Esophagus muscularis mucosa (tissue), 4 donors: ENCODE measurements at regions not wholly inside any gene's neighbourhood (a gene's known extent, or its start where the extent isn't known, plus 50 kb on each side); places are given as distances from the start of the nearest gene placed in this dataset.

Experiments
- DNase-seq: peaks from one replicate; pipeline ENCODE4 v3.0.0-alpha.2; 2017; ENCODE audit errors: extremely low spot score
- H3K27ac ChIP-seq, 4 donors: fragments of 200-600 bp; sonication (generic); replicated peaks in 1 of 4; 1 replicate in 3 of 4; 2 replicates in 1 of 4; pipeline ENCODE4 v1.5.1; 2016 to 2019; ENCODE audit warnings: mild to moderate bottlenecking in 1 of 4
- H3K27me3 ChIP-seq, 4 donors: fragments of 200-600 bp; sonication (generic); one replicate each; pipeline versions ENCODE4 v1.5.1 to v1.6.0; 2016 to 2019
- H3K36me3 ChIP-seq, 4 donors: fragments of 200-600 bp; sonication (generic); one replicate each; pipeline ENCODE4 v1.5.1; 2016 to 2019
- H3K4me1 ChIP-seq, 4 donors: fragments of 200-600 bp; sonication (generic); one replicate each; pipeline ENCODE4 v1.5.1; 2016 to 2019
- H3K4me3 ChIP-seq, 4 donors: fragments of 200-600 bp; sonication (generic); 1 replicate in 2 of 4; 2 replicates in 2 of 4; pipeline ENCODE4 v1.5.1; 2016 to 2019; ENCODE audit warnings: mild to moderate bottlenecking in 4 of 4, moderate library complexity in 1 of 4
- H3K9me3 ChIP-seq, 4 donors: fragments of 200-600 bp; sonication (generic); 1 replicate in 3 of 4; 2 replicates in 1 of 4; pipeline ENCODE4 v1.5.1; 2016 to 2019
- EP300 ChIP-seq: sonication (generic); formaldehyde crosslinking; IDR thresholded peaks from one replicate; pipeline ENCODE4 v1.6.1; 2017; ENCODE audit warnings: antibody characterized with exemption
- POLR2A ChIP-seq: fragments of 450-650 bp; IDR thresholded peaks from one replicate; pipeline ENCODE4 v1.6.1; 2017; ENCODE audit warnings: antibody characterized with exemption, moderate library complexity, mild to moderate bottlenecking, low read depth
- POLR2AphosphoS5 ChIP-seq, 2 donors: sonication (generic); formaldehyde crosslinking; IDR thresholded peaks; one replicate each; pipeline ENCODE4 v1.6.1; 2017; ENCODE audit warnings: antibody characterized with exemption in 2 of 2
- WGBS: methylation state at CpG from one replicate; pipeline ENCODE4 v1.1.5; 2018; 5-methylcytosine and 5-hydroxymethylcytosine counted together
- intact Hi-C: fragments of 100-400 bp; cut with DNase I; formaldehyde crosslinking; loops from one replicate; pipeline ENCODE4 v1.15.1; 2023
- TF ChIP-seq, protein P1 (sequence below), 3 experiments: fragments of 200-600 bp in 2 of 3; fragments of 450-650 bp in 1 of 3; sonication (generic) in 2 of 3; IDR thresholded peaks; one replicate each; pipeline ENCODE4 v1.5.1; 2017 to 2019; ENCODE audit warnings: antibody characterized with exemption in 3 of 3, mild to moderate bottlenecking in 2 of 3, moderate library complexity in 1 of 3

DNA sequence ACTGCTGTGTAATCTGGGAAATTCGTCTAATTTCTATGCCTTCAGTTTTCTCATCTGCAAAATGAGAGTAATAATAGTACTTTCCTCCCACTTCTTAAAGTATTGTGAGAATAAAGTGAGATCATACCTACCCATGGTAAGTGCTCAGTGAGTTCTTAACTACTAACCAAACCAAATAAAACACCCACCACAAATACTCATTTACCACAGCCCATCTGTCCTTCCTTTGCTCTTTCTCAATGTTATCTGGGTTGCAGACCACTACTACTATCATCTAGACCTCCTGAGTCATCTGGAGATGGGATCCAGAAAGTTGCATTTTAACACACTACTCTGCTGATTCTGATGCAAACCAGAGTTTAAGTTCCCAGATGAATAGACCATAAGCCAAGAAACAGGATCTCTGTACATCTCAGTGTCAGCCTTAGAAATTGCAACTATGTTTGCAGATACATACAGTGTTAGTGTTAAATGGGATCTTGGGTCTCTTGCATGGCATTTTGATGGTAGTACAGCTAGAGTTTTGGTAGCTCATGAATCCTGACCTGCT is 105.4 kb upstream of the ATP10B start:
- no peaks in the 10 kb centered on the region for H3K36me3 ChIP-seq
- no peak for DNase-seq
- H3K4me1 ChIP-seq = no peaks in the 10 kb centered on the region
- no peak for TF ChIP-seq POLR2AphosphoS5 (IDR thresholded peaks at IDR 0.05)
- TF ChIP-seq, protein P1, sequence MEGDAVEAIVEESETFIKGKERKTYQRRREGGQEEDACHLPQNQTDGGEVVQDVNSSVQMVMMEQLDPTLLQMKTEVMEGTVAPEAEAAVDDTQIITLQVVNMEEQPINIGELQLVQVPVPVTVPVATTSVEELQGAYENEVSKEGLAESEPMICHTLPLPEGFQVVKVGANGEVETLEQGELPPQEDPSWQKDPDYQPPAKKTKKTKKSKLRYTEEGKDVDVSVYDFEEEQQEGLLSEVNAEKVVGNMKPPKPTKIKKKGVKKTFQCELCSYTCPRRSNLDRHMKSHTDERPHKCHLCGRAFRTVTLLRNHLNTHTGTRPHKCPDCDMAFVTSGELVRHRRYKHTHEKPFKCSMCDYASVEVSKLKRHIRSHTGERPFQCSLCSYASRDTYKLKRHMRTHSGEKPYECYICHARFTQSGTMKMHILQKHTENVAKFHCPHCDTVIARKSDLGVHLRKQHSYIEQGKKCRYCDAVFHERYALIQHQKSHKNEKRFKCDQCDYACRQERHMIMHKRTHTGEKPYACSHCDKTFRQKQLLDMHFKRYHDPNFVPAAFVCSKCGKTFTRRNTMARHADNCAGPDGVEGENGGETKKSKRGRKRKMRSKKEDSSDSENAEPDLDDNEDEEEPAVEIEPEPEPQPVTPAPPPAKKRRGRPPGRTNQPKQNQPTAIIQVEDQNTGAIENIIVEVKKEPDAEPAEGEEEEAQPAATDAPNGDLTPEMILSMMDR (IDR thresholded peaks at IDR 0.05) = no peak
- no peak for TF ChIP-seq POLR2A
- no peak for TF ChIP-seq EP300
- H3K27me3 ChIP-seq = no peaks in the 10 kb centered on the region
- H3K27ac ChIP-seq = no peak overlapping the region
- 72% methylated on average over 1 of the region's 1 CpG for WGBS
- no peaks in the 10 kb centered on the region for H3K9me3 ChIP-seq
- intact Hi-C loops = no loop called here
- no peak overlapping the region for H3K4me3 ChIP-seq

DNA sequence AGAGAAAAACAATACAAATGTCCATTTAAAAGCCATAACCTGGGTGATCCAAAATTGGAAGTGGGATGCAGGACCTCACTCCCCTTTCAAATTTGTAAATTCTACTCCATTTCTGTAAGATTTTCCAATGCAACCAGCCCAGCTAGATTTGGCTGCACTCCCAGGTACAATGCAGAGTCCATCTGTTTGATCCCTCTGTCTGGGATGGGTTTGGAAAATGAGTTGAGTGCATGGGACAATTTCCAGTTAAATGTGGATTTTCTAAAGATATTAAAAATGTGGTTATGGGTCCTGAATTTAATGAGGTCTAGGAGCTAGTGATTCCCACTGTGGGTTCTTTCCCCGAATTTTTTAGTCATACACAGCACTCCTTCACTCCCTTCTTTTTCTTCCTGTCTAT is 104.0 kb upstream of the ATP10B start:
- H3K36me3 ChIP-seq = no peaks in the 10 kb centered on the region
- H3K4me1 ChIP-seq = no peaks in the 10 kb centered on the region
- 68% methylated on average over 1 of the region's 1 CpG for WGBS
- intact Hi-C loops = no loop called here
- no peak overlapping the region for H3K27ac ChIP-seq
- TF ChIP-seq, protein P1 (IDR thresholded peaks at IDR 0.05) = no peak
- TF ChIP-seq POLR2A (no peak), EP300 (no peak), POLR2AphosphoS5 (IDR thresholded peaks at IDR 0.05) (no peak)
- no peaks in the 10 kb centered on the region for H3K27me3 ChIP-seq
- no peak for DNase-seq
- no peak overlapping the region for H3K4me3 ChIP-seq
- no peaks in the 10 kb centered on the region for H3K9me3 ChIP-seq

DNA sequence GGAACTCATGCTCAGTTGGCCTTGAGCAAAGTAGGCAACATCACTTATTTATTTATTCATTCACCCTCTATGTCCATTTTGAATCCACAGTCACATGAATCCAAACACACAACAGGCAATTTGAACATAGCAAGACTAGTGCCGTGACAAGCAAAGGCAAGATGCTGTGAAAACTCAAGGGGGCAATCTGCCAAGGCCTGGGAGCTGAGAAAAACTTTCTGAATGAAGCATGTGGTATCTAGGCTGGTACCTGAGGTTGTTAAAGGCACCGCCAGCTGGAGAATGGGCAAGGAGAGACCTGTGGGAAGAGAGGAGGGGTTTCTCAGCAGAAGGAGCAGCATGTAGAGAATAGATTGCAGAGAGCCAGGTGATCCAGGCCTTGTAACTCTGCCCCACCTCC is 98.3 kb upstream of the ATP10B start:
- intact Hi-C loops = no loop called here
- Histone ChIP-seq H3K4me1 (no peaks in the 10 kb centered on the region), H3K36me3 (no peaks in the 10 kb centered on the region), H3K27me3 (no peaks in the 10 kb centered on the region), H3K27ac (no peak overlapping the region), H3K9me3 (peaks cover 0 to 10% (median 5%) of the 10 kb centered on the region in 4 donors), H3K4me3 (no peak overlapping the region)
- WGBS = 77% methylated on average over 2 of the region's 2 CpGs
- TF ChIP-seq POLR2AphosphoS5 (IDR thresholded peaks at IDR 0.05) = no peak
- no peak for TF ChIP-seq POLR2A
- TF ChIP-seq, protein P1 (IDR thresholded peaks at IDR 0.05) = no peak
- no peak for TF ChIP-seq EP300
- no peak for DNase-seq

- intact Hi-C loops = no loop called here
- no peak for TF ChIP-seq POLR2A
- TF ChIP-seq EP300 = no peak
- no peak for TF ChIP-seq POLR2AphosphoS5 (IDR thresholded peaks at IDR 0.05)
- TF ChIP-seq, protein P1 (IDR thresholded peaks at IDR 0.05) = no peak
- H3K27me3 ChIP-seq = no peaks in the 10 kb centered on the region
- no peaks in the 10 kb centered on the region for H3K4me1 ChIP-seq
- WGBS = 90% methylated on average over 5 of the region's 5 CpGs
- H3K4me3 ChIP-seq = no peak overlapping the region
- no peaks in the 10 kb centered on the region for H3K9me3 ChIP-seq
- H3K27ac ChIP-seq = no peak overlapping the region
- DNase-seq = no peak
- H3K36me3 ChIP-seq = no peaks in the 10 kb centered on the region
These were observed 88.7 kb upstream of the ATP10B start for GRCh38 chr5:160940725-160941124.

DNA sequence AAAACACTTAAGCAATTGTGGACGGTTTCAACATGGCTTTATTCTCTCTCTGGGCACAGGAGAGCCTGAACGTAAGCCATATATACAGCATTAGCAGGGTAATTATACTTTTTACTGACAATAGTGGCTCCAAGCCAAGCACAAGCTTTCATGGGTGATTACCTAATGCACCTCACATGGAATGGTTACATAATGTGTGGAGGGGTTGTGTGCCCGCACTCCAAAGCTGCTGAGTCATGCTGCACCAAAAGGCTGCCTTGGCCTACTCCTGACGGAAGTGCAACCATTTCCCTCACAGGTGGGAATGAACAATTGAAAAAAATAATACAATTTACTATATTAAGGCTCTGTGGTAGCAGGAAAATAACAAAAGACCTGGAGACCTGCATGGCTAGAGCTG is 86.5 kb upstream of the ATP10B start:
- TF ChIP-seq POLR2AphosphoS5 (IDR thresholded peaks at IDR 0.05) (peak in 1 of 2 donors; percentile 64), EP300 (no peak)
- TF ChIP-seq, protein P1 (IDR thresholded peaks at IDR 0.05) = no peak
- no peaks in the 10 kb centered on the region for H3K27me3 ChIP-seq
- WGBS = 53% methylated on average over 4 of the region's 4 CpGs
- H3K4me1 ChIP-seq = no peaks in the 10 kb centered on the region
- no peaks in the 10 kb centered on the region for H3K9me3 ChIP-seq
- no peak overlapping the region for H3K27ac ChIP-seq
- intact Hi-C loops = no loop called here
- no peak overlapping the region for H3K4me3 ChIP-seq
- H3K36me3 ChIP-seq = no peaks in the 10 kb centered on the region
- no peak for DNase-seq
